Mesenchymal stem cell (in vitro differentiated cells and primary cell): ENCODE measurements at regions not wholly inside any gene's neighbourhood (a gene's known extent, or its start where the extent isn't known, plus 50 kb on each side); places are given as distances from the start of the nearest gene placed in this dataset.
"Not testable (repeated sequence)": the region's sequence is repeated elsewhere in the genome, so short reads cannot be mapped to it uniquely, and the experiment has no call there.

Experiments used
- DNase-seq: peaks from one replicate; pipeline ENCODE4 v3.0.0-alpha.2; 2013
- H2AFZ ChIP-seq: one replicate; pipeline ENCODE4 v1.6.1; 2013; ENCODE audit warnings: low read depth, mild to moderate bottlenecking, control low read depth, inconsistent platforms, low read length, moderate library complexity
- H2AK5ac ChIP-seq: 2 replicates; pipeline ENCODE4 v1.6.1; 2013; ENCODE audit warnings: low read length, moderate library complexity, mild to moderate bottlenecking, inconsistent platforms; ENCODE audit not compliant: severe bottlenecking
- H2BK120ac ChIP-seq: one replicate; pipeline ENCODE4 v1.6.1; 2013; ENCODE audit warnings: low read depth, mild to moderate bottlenecking, inconsistent platforms, low read length, moderate library complexity
- H2BK12ac ChIP-seq, 2 experiments: one replicate each; pipeline ENCODE4 v1.6.1; 2013; ENCODE audit warnings: inconsistent platforms in 2 of 2, low read length in 2 of 2, mild to moderate bottlenecking in 2 of 2, moderate library complexity in 2 of 2, control low read depth in 1 of 2
- H2BK15ac ChIP-seq: one replicate; pipeline ENCODE4 v1.6.1; 2013; ENCODE audit warnings: mild to moderate bottlenecking, low read depth, inconsistent platforms; ENCODE audit not compliant: poor library complexity, severe bottlenecking
- H2BK5ac ChIP-seq: 2 replicates; pipeline ENCODE4 v1.6.1; 2013; ENCODE audit warnings: low read depth, mild to moderate bottlenecking, low read length, control low read depth, inconsistent platforms; ENCODE audit not compliant: poor library complexity, severe bottlenecking
- H3K14ac ChIP-seq, 2 experiments: one replicate each; pipeline ENCODE4 v1.6.1; 2013; ENCODE audit warnings: inconsistent platforms in 2 of 2, low read length in 2 of 2, control low read depth in 1 of 2, mild to moderate bottlenecking in 1 of 2, moderate library complexity in 1 of 2
- H3K18ac ChIP-seq, 2 experiments: one replicate each; pipeline ENCODE4 v1.6.1; 2013; ENCODE audit warnings: inconsistent platforms in 2 of 2, low read length in 2 of 2, control low read depth in 1 of 2, low read depth in 1 of 2, mild to moderate bottlenecking in 1 of 2
- H3K23ac ChIP-seq, 2 experiments: one replicate each; pipeline ENCODE4 v1.6.1; 2013; ENCODE audit warnings: inconsistent platforms in 2 of 2, low read length in 2 of 2, mild to moderate bottlenecking in 2 of 2, moderate library complexity in 2 of 2, control low read depth in 1 of 2
- H3K27ac ChIP-seq: 2 replicates; pipeline ENCODE4 v1.5.1; 2013; ENCODE audit warnings: mild to moderate bottlenecking, moderate library complexity, low read length, control low read depth, inconsistent platforms; ENCODE audit not compliant: poor library complexity, severe bottlenecking
- H3K27me3 ChIP-seq, 2 experiments: 2 replicates each; pipeline versions ENCODE4 v1.6.1 to v1.7.0; 2013; ENCODE audit warnings: low read length in 2 of 2, mild to moderate bottlenecking in 2 of 2, moderate library complexity in 2 of 2, control low read depth in 1 of 2, inconsistent platforms in 1 of 2; ENCODE audit not compliant: control insufficient read depth in 1 of 2, insufficient read depth in 1 of 2
- H3K36me3 ChIP-seq, 2 experiments: 2 replicates each; pipeline versions ENCODE4 v1.6.1 to v1.7.0; 2013; ENCODE audit warnings: low read length in 2 of 2, control low read depth in 1 of 2, inconsistent platforms in 1 of 2, low read depth in 1 of 2, mild to moderate bottlenecking in 1 of 2; ENCODE audit not compliant: insufficient read depth in 2 of 2, control insufficient read depth in 1 of 2
- H3K4ac ChIP-seq, 2 experiments: one replicate each; pipeline ENCODE4 v1.6.1; 2013; ENCODE audit warnings: inconsistent platforms in 2 of 2, low read length in 2 of 2, mild to moderate bottlenecking in 2 of 2, moderate library complexity in 2 of 2, control low read depth in 1 of 2, low read depth in 1 of 2
- H3K4me1 ChIP-seq: 2 replicates; pipeline ENCODE4 v1.6.1; 2013; ENCODE audit warnings: low read depth, low read length, control low read depth; ENCODE audit not compliant: control insufficient read depth, insufficient read depth
- H3K4me2 ChIP-seq: 2 replicates; pipeline ENCODE4 v1.6.1; 2013; ENCODE audit warnings: low read length, mild to moderate bottlenecking, inconsistent platforms; ENCODE audit not compliant: poor library complexity, severe bottlenecking
- H3K4me3 ChIP-seq, 2 experiments: 2 replicates each; pipeline versions ENCODE4 v1.5.1 to v1.7.0; 2013; ENCODE audit warnings: low read length in 2 of 2, mild to moderate bottlenecking in 2 of 2, control low read depth in 1 of 2, low read depth in 1 of 2; ENCODE audit not compliant: insufficient read depth in 1 of 2
- H3K79me1 ChIP-seq: replicated peaks from 2 replicates; pipeline ENCODE4 v1.6.1; 2013; ENCODE audit warnings: mild to moderate bottlenecking, control low read depth, low read length, inconsistent platforms; ENCODE audit not compliant: poor library complexity, severe bottlenecking
- H3K9ac ChIP-seq: 2 replicates; pipeline ENCODE4 v1.7.0; 2013; ENCODE audit warnings: mild to moderate bottlenecking, low read length, moderate library complexity
- H3K9me3 ChIP-seq: 2 replicates; pipeline ENCODE4 v1.7.0; 2013; ENCODE audit warnings: mild to moderate bottlenecking, low read length; ENCODE audit not compliant: control insufficient read depth
- H4K8ac ChIP-seq: one replicate; pipeline ENCODE4 v1.6.1; 2013; ENCODE audit warnings: inconsistent platforms, mild to moderate bottlenecking, low read length, moderate library complexity
- H4K91ac ChIP-seq: one replicate; pipeline ENCODE4 v1.6.1; 2013; ENCODE audit warnings: mild to moderate bottlenecking, low read length, inconsistent platforms
- WGBS: methylation state at CpG from one replicate; pipeline ENCODE4 v1.1.7; 2013; ENCODE audit warnings: mixed read lengths; 5-methylcytosine and 5-hydroxymethylcytosine counted together

DNA sequence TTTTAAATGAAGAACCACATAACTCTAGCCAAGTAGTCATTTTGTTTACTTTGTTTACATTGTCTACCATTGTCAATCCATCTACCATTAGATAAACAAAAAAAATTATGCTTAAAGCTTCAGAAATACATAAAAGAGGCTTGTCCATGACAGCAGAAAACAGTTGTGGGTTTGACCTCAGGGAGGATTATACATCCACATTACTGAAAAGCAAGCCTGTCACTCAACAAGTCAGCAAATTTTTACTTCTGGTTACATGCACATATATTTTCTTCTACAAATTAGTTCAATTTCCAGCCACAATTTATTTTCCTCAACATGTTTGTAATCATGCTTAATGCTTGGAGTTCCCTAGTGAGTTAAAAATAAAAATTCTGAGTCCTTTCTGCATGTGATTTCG, 713.3 kb downstream of the COL12A1 start:
- H3K23ac ChIP-seq = no peak overlapping the region
- no peak overlapping the region for H3K4me2 ChIP-seq
- H2BK12ac ChIP-seq = no peak overlapping the region
- H2BK15ac ChIP-seq = no peak overlapping the region
- no peak overlapping the region for H3K27ac ChIP-seq
- no peaks in the 10 kb centered on the region for H3K27me3 ChIP-seq
- H3K4me1 ChIP-seq = no peaks in the 10 kb centered on the region
- no peak overlapping the region for H2AFZ ChIP-seq
- no peak overlapping the region for H3K14ac ChIP-seq
- no peaks in the 10 kb centered on the region for H3K36me3 ChIP-seq
- H2BK120ac ChIP-seq = no peak overlapping the region
- H2BK5ac ChIP-seq = no peak overlapping the region
- no peak overlapping the region for H3K18ac ChIP-seq
- DNase-seq = no peak
- no peak overlapping the region for H4K91ac ChIP-seq
- 76% methylated on average over 1 of the region's 1 CpG for WGBS
- H3K9me3 ChIP-seq = no peaks in the 10 kb centered on the region
- no peak overlapping the region for H4K8ac ChIP-seq
- no peak overlapping the region for H3K4ac ChIP-seq
- no peak overlapping the region for H3K4me3 ChIP-seq
- no peak overlapping the region for H2AK5ac ChIP-seq
- no peak overlapping the region for H3K9ac ChIP-seq
- H3K79me1 ChIP-seq = no peaks in the 10 kb centered on the region

DNA sequence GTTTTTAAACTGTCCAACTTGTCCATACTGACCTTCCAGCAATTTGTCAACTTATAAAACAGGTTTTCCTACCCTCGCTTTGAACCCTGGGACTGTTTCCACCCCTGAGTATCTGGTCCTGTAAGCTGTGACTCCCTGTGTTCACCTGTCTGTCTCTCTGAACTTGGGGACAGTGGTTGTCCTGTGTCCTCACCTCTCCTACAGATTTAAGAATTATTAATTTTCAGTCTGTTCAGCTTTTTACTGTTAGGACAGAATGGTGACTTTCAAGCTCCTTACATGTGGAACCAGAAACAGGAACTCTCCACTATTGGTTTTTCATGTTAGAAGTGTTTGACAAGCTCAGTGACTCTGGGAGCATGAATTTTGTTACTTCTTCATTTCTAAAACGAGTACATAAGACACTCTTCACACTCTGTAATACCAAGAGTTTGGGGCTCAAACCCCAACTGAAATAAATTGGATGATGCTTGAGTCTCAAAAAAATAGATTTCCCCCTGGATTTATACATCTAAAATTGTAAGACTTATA, 713.9 kb downstream of the COL12A1 start:
- Histone ChIP-seq H3K14ac (no peak overlapping the region), H3K9me3 (no peaks in the 10 kb centered on the region), H3K4me1 (no peaks in the 10 kb centered on the region), H3K27ac (no peak overlapping the region), H3K4ac (no peak overlapping the region), H2BK5ac (no peak overlapping the region), H3K36me3 (no peaks in the 10 kb centered on the region), H3K4me3 (no peak overlapping the region), H3K4me2 (no peak overlapping the region), H3K9ac (no peak overlapping the region), H3K27me3 (no peaks in the 10 kb centered on the region), H2BK15ac (no peak overlapping the region), H4K8ac (no peak overlapping the region), H2AK5ac (no peak overlapping the region), H3K79me1 (no peaks in the 10 kb centered on the region), H3K18ac (no peak overlapping the region), H2BK12ac (no peak overlapping the region), H3K23ac (no peak overlapping the region), H2AFZ (no peak overlapping the region), H2BK120ac (no peak overlapping the region), H4K91ac (no peak overlapping the region)
- 72% methylated on average over 2 of the region's 2 CpGs for WGBS
- no peak for DNase-seq

DNA sequence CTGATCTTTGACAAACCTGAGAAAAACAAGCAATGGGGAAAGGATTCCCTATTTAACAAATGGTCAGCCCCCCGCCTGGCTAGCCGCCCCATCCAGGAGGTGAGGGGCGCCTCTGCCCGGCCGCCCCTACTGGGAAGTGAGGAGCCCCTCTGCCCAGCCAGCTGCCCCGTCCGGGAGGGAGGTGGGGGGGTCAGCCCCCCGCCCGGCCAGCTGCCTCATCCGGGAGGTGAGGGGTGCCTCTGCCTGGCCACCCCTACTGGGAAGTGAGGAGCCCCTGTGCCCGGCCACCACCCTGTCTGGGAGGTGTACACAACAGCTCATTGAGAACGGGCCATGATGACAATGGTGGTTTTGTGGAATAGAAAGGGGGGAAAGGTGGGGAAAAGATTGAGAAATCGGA, 717.1 kb downstream of the COL12A1 start:
- not testable (repeated sequence) for H3K79me1 ChIP-seq, H3K36me3 ChIP-seq, H3K4ac ChIP-seq, H2AFZ ChIP-seq, H3K18ac ChIP-seq, H2BK5ac ChIP-seq, H2AK5ac ChIP-seq, H3K4me2 ChIP-seq, H3K4me3 ChIP-seq, H3K27me3 ChIP-seq, H2BK12ac ChIP-seq, H3K9me3 ChIP-seq, H3K27ac ChIP-seq, H3K14ac ChIP-seq, H2BK120ac ChIP-seq, H4K8ac ChIP-seq, H2BK15ac ChIP-seq, H3K4me1 ChIP-seq, H4K91ac ChIP-seq, DNase-seq, H3K23ac ChIP-seq, H3K9ac ChIP-seq
- 96% methylated on average over 8 of the region's 13 CpGs for WGBS

DNA sequence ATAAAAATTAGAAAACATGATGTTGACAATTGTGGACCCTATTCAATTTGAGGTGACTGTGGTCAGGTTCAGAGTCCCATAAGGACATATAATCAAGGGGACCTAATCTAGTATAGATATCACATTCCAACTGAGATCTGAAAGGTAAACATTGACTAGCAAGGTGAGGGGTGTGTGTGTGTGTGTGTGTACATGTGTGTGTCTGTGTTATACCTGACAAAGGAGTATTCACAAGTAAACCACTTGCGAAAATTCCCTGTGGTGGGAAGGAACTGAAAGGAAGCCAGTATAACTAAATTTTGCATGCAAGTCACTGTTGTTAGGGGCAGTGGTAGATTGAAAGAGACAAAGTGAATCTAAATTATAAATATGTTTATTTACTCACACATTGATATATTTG, 723.7 kb downstream of the COL12A1 start:
- H2BK15ac ChIP-seq = no peak overlapping the region
- no peak overlapping the region for H2AFZ ChIP-seq
- no peak overlapping the region for H3K4me3 ChIP-seq
- no peak overlapping the region for H3K27ac ChIP-seq
- no peak overlapping the region for H2BK120ac ChIP-seq
- H3K14ac ChIP-seq = no peak overlapping the region
- no peak overlapping the region for H2BK12ac ChIP-seq
- H3K18ac ChIP-seq = no peak overlapping the region
- H3K9me3 ChIP-seq = no peaks in the 10 kb centered on the region
- no peak overlapping the region for H4K91ac ChIP-seq
- no peaks in the 10 kb centered on the region for H3K36me3 ChIP-seq
- H3K23ac ChIP-seq = no peak overlapping the region
- no peak overlapping the region for H2AK5ac ChIP-seq
- H3K27me3 ChIP-seq = no peaks in the 10 kb centered on the region
- 100% methylated on average over 1 of the region's 1 CpG for WGBS
- H3K79me1 ChIP-seq = no peaks in the 10 kb centered on the region
- no peak overlapping the region for H3K9ac ChIP-seq
- H3K4ac ChIP-seq = no peak overlapping the region
- H3K4me2 ChIP-seq = no peak overlapping the region
- no peak overlapping the region for H2BK5ac ChIP-seq
- H3K4me1 ChIP-seq = no peaks in the 10 kb centered on the region
- H4K8ac ChIP-seq = no peak overlapping the region
- no peak for DNase-seq
